Right lobe of liver (tissue), 6 donors: ENCODE measurements at regions not wholly inside any gene's neighbourhood (a gene's known extent, or its start where the extent isn't known, plus 50 kb on each side); places are given as distances from the start of the nearest gene placed in this dataset.

Experiments
- ATAC-seq, 4 donors: fragments of 200-7000 bp; cut with Tn5 transposase; one replicate each; pipeline ENCODE4 v1.9.1; 2020; ENCODE audit warnings: mild to moderate bottlenecking in 4 of 4, moderate library complexity in 4 of 4
- DNase-seq, 3 donors: peaks; one replicate each; pipeline ENCODE4 v3.0.0-alpha.2; 2020
- H3K27ac ChIP-seq, 3 donors: fragments of 200-600 bp; one replicate each; pipeline ENCODE4 v1.8.0; 2022
- H3K27me3 ChIP-seq, 2 donors: fragments of 200-600 bp; one replicate each; pipeline ENCODE4 v1.8.0; 2022
- H3K36me3 ChIP-seq, 4 donors: fragments of 200-600 bp; sonication (generic) in 1 of 4; one replicate each; pipeline versions ENCODE4 v1.5.1 to v1.8.0; 2017 to 2022; ENCODE audit warnings: control low read depth in 1 of 4
- H3K4me1 ChIP-seq, 4 donors: fragments of 200-600 bp; sonication (generic) in 1 of 4; one replicate each; pipeline versions ENCODE4 v1.5.1 to v1.8.0; 2017 to 2022; ENCODE audit warnings: control low read depth in 1 of 4
- H3K4me3 ChIP-seq, 3 donors: fragments of 200-600 bp; one replicate each; pipeline ENCODE4 v1.8.0; 2022
- H3K9me3 ChIP-seq, 4 donors: fragments of 200-600 bp; sonication (generic) in 1 of 4; one replicate each; pipeline versions ENCODE4 v1.5.1 to v1.8.0; 2017 to 2022; ENCODE audit warnings: control low read depth in 1 of 4
- POLR2A ChIP-seq: fragments of 450-650 bp; IDR thresholded peaks from one replicate; pipeline ENCODE4 v1.6.1; 2017; ENCODE audit warnings: antibody characterized with exemption, mild to moderate bottlenecking
- WGBS: methylation state at CpG from one replicate; pipeline ENCODE4 v1.1.6; 2018; ENCODE audit warnings: low coverage, low lambda C conversion rate; ENCODE audit not compliant: insufficient coverage; ENCODE audit errors: missing lambda C conversion rate; 5-methylcytosine and 5-hydroxymethylcytosine counted together
- intact Hi-C, 2 donors: fragments of 100-400 bp; cut with DNase I; formaldehyde crosslinking; loops; one replicate each; pipeline versions ENCODE4 v1.11.2 to v1.14.1; 2022
- TF ChIP-seq, protein P1 (sequence below), 4 donors: fragments of 200-600 bp in 3 of 4; fragments of 450-650 bp in 1 of 4; IDR thresholded peaks; one replicate each; pipeline versions ENCODE4 v1.5.1 to v1.8.0; 2016 to 2022; ENCODE audit warnings: antibody characterized with exemption in 4 of 4, mild to moderate bottlenecking in 2 of 4
- donor health status: DM: no; HTN: yes; CAD: no.
- donor health status: DM: no; HTN: no; CAD: no.
- donor health status: DM: no; HTN: no; CAD: no.
- donor health status: DM: no; HTN: yes; CAD: no.
- donor health status: DM: no; HTN: yes; CAD: no.

DNA sequence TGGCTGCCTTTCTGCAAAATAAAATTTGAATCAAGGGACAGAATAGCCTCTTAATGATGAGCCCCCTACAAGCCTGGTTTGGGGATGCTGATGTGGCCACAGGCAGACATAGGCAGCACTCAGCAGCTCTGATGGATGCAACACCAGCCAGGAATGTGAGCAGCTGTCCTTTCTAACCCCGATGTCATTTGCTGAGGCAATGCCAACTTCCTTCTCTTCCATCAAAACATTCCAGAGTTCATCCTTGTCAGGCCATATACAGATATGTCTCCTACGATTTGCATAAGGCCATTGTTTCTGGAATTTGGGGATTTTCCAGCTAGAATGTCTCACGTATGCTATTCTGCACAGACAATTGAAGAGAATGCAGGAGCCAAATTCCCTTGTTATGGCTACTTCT is 52.1 kb upstream of the MYOCD start:
- intact Hi-C loops = no loop called here

More for the DNA sequence above, 52.1 kb upstream of the MYOCD start:
- no peaks in the 10 kb centered on the region for H3K27me3 ChIP-seq
- TF ChIP-seq POLR2A = no peak
- TF ChIP-seq, protein P1, sequence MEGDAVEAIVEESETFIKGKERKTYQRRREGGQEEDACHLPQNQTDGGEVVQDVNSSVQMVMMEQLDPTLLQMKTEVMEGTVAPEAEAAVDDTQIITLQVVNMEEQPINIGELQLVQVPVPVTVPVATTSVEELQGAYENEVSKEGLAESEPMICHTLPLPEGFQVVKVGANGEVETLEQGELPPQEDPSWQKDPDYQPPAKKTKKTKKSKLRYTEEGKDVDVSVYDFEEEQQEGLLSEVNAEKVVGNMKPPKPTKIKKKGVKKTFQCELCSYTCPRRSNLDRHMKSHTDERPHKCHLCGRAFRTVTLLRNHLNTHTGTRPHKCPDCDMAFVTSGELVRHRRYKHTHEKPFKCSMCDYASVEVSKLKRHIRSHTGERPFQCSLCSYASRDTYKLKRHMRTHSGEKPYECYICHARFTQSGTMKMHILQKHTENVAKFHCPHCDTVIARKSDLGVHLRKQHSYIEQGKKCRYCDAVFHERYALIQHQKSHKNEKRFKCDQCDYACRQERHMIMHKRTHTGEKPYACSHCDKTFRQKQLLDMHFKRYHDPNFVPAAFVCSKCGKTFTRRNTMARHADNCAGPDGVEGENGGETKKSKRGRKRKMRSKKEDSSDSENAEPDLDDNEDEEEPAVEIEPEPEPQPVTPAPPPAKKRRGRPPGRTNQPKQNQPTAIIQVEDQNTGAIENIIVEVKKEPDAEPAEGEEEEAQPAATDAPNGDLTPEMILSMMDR (IDR thresholded peaks at IDR 0.05) = no peak
- H3K4me1 ChIP-seq = no peaks in the 10 kb centered on the region
- H3K36me3 ChIP-seq = no peaks in the 10 kb centered on the region
- ATAC-seq (no peak), DNase-seq (no peak)
- H3K4me3 ChIP-seq = no peak overlapping the region
- H3K9me3 ChIP-seq = no peaks in the 10 kb centered on the region
- WGBS = 42% methylated on average over 3 of the region's 3 CpGs
- H3K27ac ChIP-seq = no peak overlapping the region
